GM12801 (cell line): ENCODE measurements at regions not wholly inside any gene's neighbourhood (a gene's known extent, or its start where the extent isn't known, plus 50 kb on each side); places are given as distances from the start of the nearest gene placed in this dataset.

ENCODE experiments used
- TF ChIP-seq, protein P1 (sequence below): IDR thresholded peaks from one replicate; pipeline ENCODE4 v1.5.1; 2011; ENCODE audit warnings: control low read depth; ENCODE audit not compliant: insufficient read length; ENCODE audit errors: extremely low read depth

DNA sequence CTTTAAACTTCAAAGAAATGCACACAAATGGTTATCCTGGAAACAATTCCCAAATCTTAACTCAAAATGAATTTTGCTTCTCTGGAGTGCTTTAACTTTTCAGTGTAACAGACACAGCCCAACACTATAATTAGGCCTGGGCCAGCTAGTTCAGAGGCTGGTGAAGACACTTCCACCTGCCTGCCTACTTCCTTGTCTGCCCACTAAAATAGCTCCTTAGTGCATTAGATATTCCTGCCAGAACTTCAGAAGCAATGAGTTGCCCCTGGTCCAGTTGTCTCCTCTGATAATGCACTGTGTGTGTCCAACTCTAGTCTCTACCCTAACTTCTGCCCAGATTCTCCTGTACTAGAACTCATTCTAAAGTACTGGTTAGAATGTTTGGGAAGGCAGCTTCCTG is 150.9 kb upstream of the PRSS58 start:
- TF ChIP-seq, protein P1, sequence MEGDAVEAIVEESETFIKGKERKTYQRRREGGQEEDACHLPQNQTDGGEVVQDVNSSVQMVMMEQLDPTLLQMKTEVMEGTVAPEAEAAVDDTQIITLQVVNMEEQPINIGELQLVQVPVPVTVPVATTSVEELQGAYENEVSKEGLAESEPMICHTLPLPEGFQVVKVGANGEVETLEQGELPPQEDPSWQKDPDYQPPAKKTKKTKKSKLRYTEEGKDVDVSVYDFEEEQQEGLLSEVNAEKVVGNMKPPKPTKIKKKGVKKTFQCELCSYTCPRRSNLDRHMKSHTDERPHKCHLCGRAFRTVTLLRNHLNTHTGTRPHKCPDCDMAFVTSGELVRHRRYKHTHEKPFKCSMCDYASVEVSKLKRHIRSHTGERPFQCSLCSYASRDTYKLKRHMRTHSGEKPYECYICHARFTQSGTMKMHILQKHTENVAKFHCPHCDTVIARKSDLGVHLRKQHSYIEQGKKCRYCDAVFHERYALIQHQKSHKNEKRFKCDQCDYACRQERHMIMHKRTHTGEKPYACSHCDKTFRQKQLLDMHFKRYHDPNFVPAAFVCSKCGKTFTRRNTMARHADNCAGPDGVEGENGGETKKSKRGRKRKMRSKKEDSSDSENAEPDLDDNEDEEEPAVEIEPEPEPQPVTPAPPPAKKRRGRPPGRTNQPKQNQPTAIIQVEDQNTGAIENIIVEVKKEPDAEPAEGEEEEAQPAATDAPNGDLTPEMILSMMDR = no peak

DNA sequence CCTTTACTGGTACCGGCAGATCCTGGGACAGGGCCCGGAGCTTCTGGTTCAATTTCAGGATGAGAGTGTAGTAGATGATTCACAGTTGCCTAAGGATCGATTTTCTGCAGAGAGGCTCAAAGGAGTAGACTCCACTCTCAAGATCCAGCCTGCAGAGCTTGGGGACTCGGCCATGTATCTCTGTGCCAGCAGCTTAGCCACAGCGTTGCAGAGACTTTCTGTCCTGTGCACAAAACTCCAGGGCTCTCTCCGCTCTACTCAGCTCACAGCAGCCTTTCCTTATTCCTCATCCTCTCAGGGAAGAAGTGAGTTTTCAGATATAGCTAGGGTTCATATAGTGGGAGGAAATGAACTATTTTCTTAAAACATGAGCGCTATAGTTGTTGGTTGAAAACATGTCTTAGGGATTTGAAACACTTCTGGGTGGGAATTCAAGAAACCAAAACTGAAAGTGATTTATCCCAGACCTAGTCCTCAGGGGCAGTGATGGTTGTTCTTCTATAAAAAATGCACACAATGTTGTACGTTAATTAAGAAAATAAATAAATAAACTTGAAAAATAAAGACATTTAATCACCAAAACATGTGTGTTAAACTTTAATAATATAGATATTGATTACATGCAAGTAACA is 150.2 kb upstream of the PRSS58 start:
- TF ChIP-seq, protein P1 = no peak

DNA sequence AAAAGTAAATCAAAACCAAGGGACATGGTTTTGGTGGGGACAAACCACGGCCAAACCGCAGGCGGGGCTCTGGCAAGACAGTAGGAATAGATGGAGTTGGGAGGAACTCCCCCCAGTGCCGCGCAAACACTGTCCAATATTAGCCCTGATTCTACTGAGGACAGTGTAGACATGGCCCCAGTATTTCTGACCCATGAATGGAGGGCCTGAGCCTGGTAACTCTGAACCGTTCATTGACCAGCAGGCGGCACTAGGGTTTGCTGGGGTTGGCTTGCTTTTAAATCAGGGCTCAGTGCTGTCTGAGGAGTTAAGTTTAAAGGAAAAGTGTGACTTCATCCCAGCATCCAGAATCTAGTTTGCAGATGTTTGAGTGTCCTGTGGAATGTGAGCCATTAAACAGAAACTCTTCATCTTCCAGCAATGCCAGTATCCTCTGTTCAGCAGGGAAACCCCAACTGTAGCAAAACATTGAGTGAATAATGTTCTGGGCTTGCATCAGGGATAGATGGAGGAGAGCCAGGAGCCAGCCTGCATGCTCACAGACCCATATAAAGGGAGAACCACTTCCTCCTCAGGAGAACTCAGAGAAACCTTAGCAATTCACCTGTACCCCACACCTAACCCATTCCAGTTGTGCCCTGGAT is 147.4 kb upstream of the PRSS58 start:
- TF ChIP-seq, protein P1 = no peak

DNA sequence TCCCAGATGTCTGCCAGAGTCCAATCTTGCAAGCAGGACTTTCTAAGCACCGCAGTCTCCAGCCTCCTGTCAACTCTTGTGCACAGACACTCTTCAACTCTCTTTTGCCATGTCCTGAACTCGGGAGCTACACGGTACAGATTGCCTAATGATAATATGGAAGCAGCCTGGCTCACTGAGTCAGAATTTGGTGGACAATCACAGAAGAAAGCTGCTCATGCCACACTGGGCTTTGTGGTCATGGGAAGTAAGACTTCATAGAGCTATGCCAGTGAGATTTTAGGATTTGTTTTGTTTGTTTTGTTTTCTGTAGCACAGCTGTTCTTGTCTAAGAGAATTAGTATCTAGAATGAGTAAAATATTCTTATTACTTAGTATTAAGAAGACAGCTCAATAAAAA is 144.1 kb upstream of the PRSS58 start:
- TF ChIP-seq, protein P1 = no peak

DNA sequence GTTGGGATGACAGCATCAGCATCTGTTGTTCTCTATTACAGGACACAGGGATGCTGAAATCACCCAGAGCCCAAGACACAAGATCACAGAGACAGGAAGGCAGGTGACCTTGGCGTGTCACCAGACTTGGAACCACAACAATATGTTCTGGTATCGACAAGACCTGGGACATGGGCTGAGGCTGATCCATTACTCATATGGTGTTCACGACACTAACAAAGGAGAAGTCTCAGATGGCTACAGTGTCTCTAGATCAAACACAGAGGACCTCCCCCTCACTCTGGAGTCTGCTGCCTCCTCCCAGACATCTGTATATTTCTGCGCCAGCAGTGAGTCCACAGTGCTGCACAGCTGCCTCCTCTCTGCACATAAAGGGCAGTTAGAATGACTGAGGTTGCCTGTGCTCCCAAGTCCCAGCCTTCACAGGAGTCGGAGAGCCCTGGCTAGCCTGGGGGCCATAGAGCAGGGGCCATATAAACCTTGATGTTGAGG is 142.2 kb upstream of the PRSS58 start:
- TF ChIP-seq, protein P1 = no peak

DNA sequence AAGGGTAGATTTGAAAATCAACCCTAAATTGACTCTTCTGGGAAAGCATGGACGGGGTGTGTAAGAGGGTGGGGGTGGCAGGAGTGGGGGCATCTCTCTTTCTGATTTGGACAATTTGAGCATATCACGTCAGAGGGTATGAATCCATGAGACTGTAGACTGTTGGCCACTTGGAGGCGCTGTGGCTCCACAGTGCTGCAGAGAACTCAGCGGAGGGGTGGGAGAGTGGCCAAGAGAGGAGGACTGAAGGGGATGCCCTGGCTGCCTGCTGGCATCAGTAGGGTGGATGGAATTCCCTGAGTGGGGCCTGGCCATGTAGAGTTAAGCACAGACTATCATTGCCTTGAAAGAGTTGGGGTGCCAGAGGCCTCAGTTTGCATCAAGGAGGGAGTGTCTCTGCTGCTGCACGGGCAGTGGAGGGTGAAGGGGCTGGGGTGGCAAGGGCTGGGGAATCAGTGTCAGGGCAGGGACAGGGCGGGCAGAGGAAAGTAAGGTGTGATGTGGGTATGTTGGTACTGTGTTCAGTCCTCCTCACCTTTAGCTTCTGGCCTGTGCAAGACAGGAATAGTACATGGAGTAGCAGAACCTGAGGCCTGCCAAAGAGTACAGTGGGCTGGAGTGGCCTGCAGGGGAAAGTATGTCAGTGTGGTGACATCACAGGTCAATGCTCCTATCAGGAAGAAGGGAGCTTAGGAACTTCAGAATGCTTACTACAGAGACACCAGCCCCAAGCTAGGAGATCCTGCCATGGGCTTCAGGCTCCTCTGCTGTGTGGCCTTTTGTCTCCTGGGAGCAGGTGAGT is 133.5 kb upstream of the PRSS58 start:
- TF ChIP-seq, protein P1 = no peak

DNA sequence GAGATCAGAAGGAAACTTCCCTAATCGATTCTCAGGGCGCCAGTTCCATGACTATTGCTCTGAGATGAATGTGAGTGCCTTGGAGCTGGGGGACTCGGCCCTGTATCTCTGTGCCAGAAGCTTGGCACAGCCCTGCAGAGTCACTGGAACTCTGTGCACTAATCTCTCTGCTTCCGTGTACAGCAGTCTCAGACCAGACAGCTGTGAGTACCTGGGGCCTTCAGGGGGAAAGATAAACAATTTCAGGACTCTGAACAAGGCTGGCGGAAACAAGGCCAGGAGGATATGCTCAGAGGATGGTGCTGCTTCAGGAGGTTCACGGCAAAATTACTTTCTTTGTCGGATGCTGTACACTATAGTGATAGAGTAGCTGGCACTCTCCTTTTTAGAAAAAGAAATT is 131.7 kb upstream of the PRSS58 start:
- TF ChIP-seq, protein P1 = no peak
